Vagina (tissue), 2 donors: ENCODE measurements at regions not wholly inside any gene's neighbourhood (a gene's known extent, or its start where the extent isn't known, plus 50 kb on each side); places are given as distances from the start of the nearest gene placed in this dataset.

ENCODE experiments used
- DNase-seq, 2 donors: peaks; one replicate each; pipeline ENCODE4 v3.0.0-alpha.2; 2017; ENCODE audit errors: extremely low spot score in 2 of 2
- H3K27ac ChIP-seq: fragments of 200-600 bp; sonication (generic); one replicate; pipeline ENCODE4 v1.5.1; 2019
- H3K27me3 ChIP-seq: fragments of 200-600 bp; sonication (generic); one replicate; pipeline ENCODE4 v1.5.1; 2019
- H3K36me3 ChIP-seq, 2 donors: fragments of 200-600 bp; sonication (generic); one replicate each; pipeline ENCODE4 v1.5.1; 2017 to 2019
- H3K4me1 ChIP-seq: fragments of 200-600 bp; sonication (generic); one replicate; pipeline ENCODE4 v1.5.1; 2019
- H3K4me3 ChIP-seq, 2 donors: fragments of 200-600 bp; sonication (generic); 1 replicate in 1 of 2; 2 replicates in 1 of 2; pipeline ENCODE4 v1.5.1; 2016 to 2019
- H3K9me3 ChIP-seq: fragments of 200-600 bp; sonication (generic); one replicate; pipeline ENCODE4 v1.5.1; 2019
- CTCF ChIP-seq, 3 experiments: fragments of 450-650 bp in 2 of 3; fragments of 200-600 bp in 1 of 3; sonication (generic) in 1 of 3; IDR thresholded peaks; one replicate each; pipeline ENCODE4 v1.5.1; 2017 to 2019; ENCODE audit warnings: antibody characterized with exemption in 3 of 3, mild to moderate bottlenecking in 2 of 3, moderate library complexity in 2 of 3
- POLR2A ChIP-seq, 2 donors: fragments of 450-650 bp; IDR thresholded peaks; one replicate each; pipeline ENCODE4 v1.6.1; 2017; ENCODE audit warnings: antibody characterized with exemption in 2 of 2, mild to moderate bottlenecking in 2 of 2, moderate library complexity in 2 of 2
- POLR2AphosphoS5 ChIP-seq, 2 donors: sonication (generic); formaldehyde crosslinking; IDR thresholded peaks; one replicate each; pipeline ENCODE4 v1.9.0; 2017; ENCODE audit warnings: antibody characterized with exemption in 2 of 2, mild to moderate bottlenecking in 2 of 2, low read depth in 1 of 2; ENCODE audit not compliant: insufficient read depth in 1 of 2
- intact Hi-C: fragments of 100-400 bp; cut with DNase I; formaldehyde crosslinking; loops from one replicate; pipeline ENCODE4 v1.15.1; 2023

GRCh38 chrX:40205471-40205870, 107.7 kb upstream of the BCOR start:
- Histone ChIP-seq H3K36me3 (no peaks in the 10 kb centered on the region), H3K27me3 (no peaks in the 10 kb centered on the region), H3K4me1 (no peaks in the 10 kb centered on the region), H3K27ac (no peak overlapping the region), H3K4me3 (no peak overlapping the region), H3K9me3 (no peaks in the 10 kb centered on the region)
- no peak for DNase-seq
- TF ChIP-seq POLR2A (IDR thresholded peaks at IDR 0.05): no peak
- TF ChIP-seq POLR2AphosphoS5 (IDR thresholded peaks at IDR 0.05; ENCODE audit: insufficient read depth in 1 of 2, low read depth in 1 of 2): no peak
- TF ChIP-seq CTCF (IDR thresholded peaks at IDR 0.05): no peak
- intact Hi-C loops: no loop called here

- no peak for DNase-seq
- H3K27me3 ChIP-seq: no peaks in the 10 kb centered on the region
- no peak overlapping the region for H3K4me3 ChIP-seq
- no peak overlapping the region for H3K27ac ChIP-seq
- no peaks in the 10 kb centered on the region for H3K4me1 ChIP-seq
- intact Hi-C loops: no loop called here
- H3K36me3 ChIP-seq: no peaks in the 10 kb centered on the region
- no peaks in the 10 kb centered on the region for H3K9me3 ChIP-seq
- TF ChIP-seq CTCF (IDR thresholded peaks at IDR 0.05) (no peak), POLR2A (IDR thresholded peaks at IDR 0.05) (no peak), POLR2AphosphoS5 (IDR thresholded peaks at IDR 0.05; ENCODE audit: insufficient read depth in 1 of 2, low read depth in 1 of 2) (no peak)
Observed at GRCh38 chrX:40202456-40202855, 104.7 kb upstream of the BCOR start.

GRCh38 chrX:40201329-40201885, 103.6 kb upstream of the BCOR start:
- Histone ChIP-seq H3K4me3 (no peak overlapping the region), H3K4me1 (no peaks in the 10 kb centered on the region), H3K36me3 (no peaks in the 10 kb centered on the region), H3K9me3 (no peaks in the 10 kb centered on the region), H3K27me3 (no peaks in the 10 kb centered on the region), H3K27ac (no peak overlapping the region)
- intact Hi-C loops: no loop called here
- TF ChIP-seq POLR2A (IDR thresholded peaks at IDR 0.05): no peak
- no peak for TF ChIP-seq POLR2AphosphoS5 (IDR thresholded peaks at IDR 0.05; ENCODE audit: insufficient read depth in 1 of 2, low read depth in 1 of 2)
- no peak for TF ChIP-seq CTCF (IDR thresholded peaks at IDR 0.05)
- DNase-seq: no peak

GRCh38 chrX:40199704-40200103, 101.9 kb upstream of the BCOR start:
- Histone ChIP-seq H3K27ac (no peak overlapping the region), H3K36me3 (no peaks in the 10 kb centered on the region), H3K4me1 (no peaks in the 10 kb centered on the region), H3K9me3 (no peaks in the 10 kb centered on the region), H3K27me3 (no peaks in the 10 kb centered on the region), H3K4me3 (no peak overlapping the region)
- TF ChIP-seq POLR2A (IDR thresholded peaks at IDR 0.05) (no peak), CTCF (IDR thresholded peaks at IDR 0.05) (no peak), POLR2AphosphoS5 (IDR thresholded peaks at IDR 0.05; ENCODE audit: insufficient read depth in 1 of 2, low read depth in 1 of 2) (no peak)
- intact Hi-C loops: no loop called here
- DNase-seq: no peak

- no peaks in the 10 kb centered on the region for H3K4me1 ChIP-seq
- H3K9me3 ChIP-seq: no peaks in the 10 kb centered on the region
- no peaks in the 10 kb centered on the region for H3K27me3 ChIP-seq
- H3K4me3 ChIP-seq: no peak overlapping the region
- no peaks in the 10 kb centered on the region for H3K36me3 ChIP-seq
- no peak for DNase-seq
- intact Hi-C loops: no loop called here
- TF ChIP-seq POLR2A (IDR thresholded peaks at IDR 0.05) (no peak), POLR2AphosphoS5 (IDR thresholded peaks at IDR 0.05; ENCODE audit: insufficient read depth in 1 of 2, low read depth in 1 of 2) (no peak), CTCF (IDR thresholded peaks at IDR 0.05) (no peak)
- no peak overlapping the region for H3K27ac ChIP-seq
Observed at GRCh38 chrX:40197071-40197470, 99.3 kb upstream of the BCOR start.
